H9 (cell line): ENCODE measurements at regions not wholly inside any gene's neighbourhood (a gene's known extent, or its start where the extent isn't known, plus 50 kb on each side); places are given as distances from the start of the nearest gene placed in this dataset.
A peak's percentile ranks its signal among the peaks of the same experiment; 100 is the strongest.

Source experiments
- DNase-seq: peaks from one replicate; pipeline ENCODE4 v3.0.0-alpha.2; 2017
- H2AFZ ChIP-seq: one replicate; pipeline ENCODE4 v1.6.1; 2013; ENCODE audit warnings: mild to moderate bottlenecking, low read length, control low read depth, moderate library complexity
- H2AK5ac ChIP-seq: 2 replicates; pipeline ENCODE4 v1.6.1; 2013; ENCODE audit warnings: low read length, control low read depth, mixed read lengths; ENCODE audit not compliant: insufficient read length
- H2BK120ac ChIP-seq: one replicate; pipeline ENCODE4 v1.6.1; 2013; ENCODE audit warnings: low read depth, mild to moderate bottlenecking, low read length, control low read depth, inconsistent platforms; ENCODE audit not compliant: poor library complexity, severe bottlenecking
- H2BK12ac ChIP-seq: 2 replicates; pipeline ENCODE4 v1.6.1; 2013; ENCODE audit warnings: low read length, control low read depth, mixed read lengths, low read depth; ENCODE audit not compliant: insufficient read length
- H2BK15ac ChIP-seq: 2 replicates; pipeline ENCODE4 v1.6.1; 2013; ENCODE audit warnings: low read depth, low read length, control low read depth
- H2BK20ac ChIP-seq: one replicate; pipeline ENCODE4 v1.6.1; 2013; ENCODE audit warnings: low read depth, mild to moderate bottlenecking, low read length, control low read depth, inconsistent platforms; ENCODE audit not compliant: poor library complexity, severe bottlenecking
- H2BK5ac ChIP-seq: 2 replicates; pipeline ENCODE4 v1.6.1; 2013; ENCODE audit warnings: low read length, control low read depth, mixed read lengths; ENCODE audit not compliant: insufficient read length
- H3K14ac ChIP-seq: 2 replicates; pipeline ENCODE4 v1.6.1; 2013; ENCODE audit warnings: low read length, control low read depth; ENCODE audit not compliant: insufficient read depth
- H3K18ac ChIP-seq: 2 replicates; pipeline ENCODE4 v1.6.1; 2013; ENCODE audit warnings: low read depth, mild to moderate bottlenecking, mixed read lengths, low read length, control low read depth; ENCODE audit not compliant: insufficient read length
- H3K23ac ChIP-seq: 2 replicates; pipeline ENCODE4 v1.6.1; 2013; ENCODE audit warnings: low read length, control low read depth, mixed read lengths, low read depth; ENCODE audit not compliant: insufficient read length
- H3K23me2 ChIP-seq: 2 replicates; pipeline ENCODE4 v1.6.1; 2013; ENCODE audit warnings: low read depth, mild to moderate bottlenecking, mixed read lengths, low read length, control low read depth; ENCODE audit not compliant: insufficient read length, poor library complexity, severe bottlenecking
- H3K27ac ChIP-seq: 2 replicates; pipeline ENCODE4 v1.5.1; 2013; ENCODE audit warnings: low read length, control low read depth, mixed read lengths, low read depth; ENCODE audit not compliant: insufficient read length
- H3K27me3 ChIP-seq: 2 replicates; pipeline ENCODE4 v1.6.1; 2013; ENCODE audit warnings: low read length, control low read depth, inconsistent platforms; ENCODE audit not compliant: insufficient read depth
- H3K4ac ChIP-seq: 2 replicates; pipeline ENCODE4 v1.6.1; 2013; ENCODE audit warnings: low read depth, mild to moderate bottlenecking, control low read depth, inconsistent platforms, low read length, moderate library complexity
- H3K4me1 ChIP-seq: 2 replicates; pipeline ENCODE4 v1.6.1; 2013; ENCODE audit warnings: low read length, control low read depth, inconsistent platforms; ENCODE audit not compliant: insufficient read depth
- H3K4me2 ChIP-seq: 2 replicates; pipeline ENCODE4 v1.6.1; 2013; ENCODE audit warnings: low read length, control low read depth, mixed read lengths; ENCODE audit not compliant: insufficient read length, insufficient read depth
- H3K56ac ChIP-seq: 2 replicates; pipeline ENCODE4 v1.6.1; 2013; ENCODE audit warnings: low read depth, mild to moderate bottlenecking, mixed read lengths, low read length, control low read depth; ENCODE audit not compliant: insufficient read length
- H3K79me1 ChIP-seq: 2 replicates; pipeline ENCODE4 v1.6.1; 2013; ENCODE audit warnings: low read depth, mild to moderate bottlenecking, moderate library complexity, low read length, control low read depth, inconsistent platforms; ENCODE audit not compliant: insufficient read depth, poor library complexity, severe bottlenecking
- H3K79me2 ChIP-seq: 2 replicates; pipeline ENCODE4 v1.6.1; 2013; ENCODE audit warnings: low read length, control low read depth, inconsistent platforms; ENCODE audit not compliant: insufficient read depth
- H3K9ac ChIP-seq: 2 replicates; pipeline ENCODE4 v1.6.1; 2013; ENCODE audit warnings: low read length, control low read depth, mixed read lengths; ENCODE audit not compliant: insufficient read length; ENCODE audit errors: extremely low read depth
- H3K9me3 ChIP-seq: one replicate; pipeline ENCODE4 v1.6.1; 2013; ENCODE audit warnings: low read depth, low read length, inconsistent platforms; ENCODE audit not compliant: control insufficient read depth
- H3T11ph ChIP-seq: one replicate; pipeline ENCODE4 v1.6.1; 2013; ENCODE audit warnings: mild to moderate bottlenecking, low read length, control low read depth, inconsistent platforms
- H4K20me1 ChIP-seq: one replicate; pipeline ENCODE4 v1.6.1; 2013; ENCODE audit not compliant: control insufficient read depth, insufficient read length, insufficient read depth
- H4K5ac ChIP-seq: 2 replicates; pipeline ENCODE4 v1.6.1; 2013; ENCODE audit warnings: low read depth, mild to moderate bottlenecking, mixed read lengths, low read length, control low read depth; ENCODE audit not compliant: insufficient read length
- H4K8ac ChIP-seq: replicated peaks from 2 replicates; pipeline ENCODE4 v1.6.1; 2013; ENCODE audit warnings: low read length, control low read depth, mixed read lengths, low read depth; ENCODE audit not compliant: insufficient read length
- H4K91ac ChIP-seq: 2 replicates; pipeline ENCODE4 v1.6.1; 2013; ENCODE audit warnings: low read depth, mild to moderate bottlenecking, moderate library complexity, mixed read lengths, low read length, control low read depth; ENCODE audit not compliant: insufficient read length
- H3K27ac Mint-ChIP-seq, 3 experiments: 2 replicates in 2 of 3; 3 replicates in 1 of 3; pipeline ENCODE4 v1.8.0; 2020 to 2021; ENCODE audit warnings: mixed read lengths in 3 of 3, mild to moderate bottlenecking in 1 of 3, moderate library complexity in 1 of 3
- H3K27me3 Mint-ChIP-seq: 2 replicates; pipeline ENCODE4 v1.8.0; 2021; ENCODE audit warnings: low read depth, mild to moderate bottlenecking, moderate library complexity, mixed read lengths
- H3K36me3 Mint-ChIP-seq, 3 experiments: 2 replicates in 2 of 3; 3 replicates in 1 of 3; pipeline ENCODE4 v1.8.0; 2020 to 2021; ENCODE audit warnings: low read depth in 3 of 3, mixed read lengths in 3 of 3; ENCODE audit not compliant: insufficient read depth in 1 of 3
- H3K4me1 Mint-ChIP-seq, 2 experiments: 2 replicates each; pipeline ENCODE4 v1.8.0; 2020; ENCODE audit warnings: mixed read lengths in 2 of 2
- H3K4me3 Mint-ChIP-seq, 2 experiments: 2 replicates in 1 of 2; 3 replicates in 1 of 2; pipeline ENCODE4 v1.8.0; 2020 to 2021; ENCODE audit warnings: mild to moderate bottlenecking in 2 of 2, mixed read lengths in 2 of 2, moderate library complexity in 1 of 2
- H3K9me3 Mint-ChIP-seq, 2 experiments: 2 replicates in 1 of 2; 3 replicates in 1 of 2; pipeline ENCODE4 v1.8.0; 2020; ENCODE audit warnings: mild to moderate bottlenecking in 2 of 2, mixed read lengths in 2 of 2, moderate library complexity in 1 of 2
- WGBS: extraction: QIAGEN DNeasy Blood & Tissue Kit; methylation state at CpG from one replicate; pipeline ENCODE4 v1.1.7; 2013; ENCODE audit warnings: missing lambda C conversion rate, low lambda C conversion rate, mixed read lengths; ENCODE audit not compliant: insufficient read length; ENCODE audit errors: extremely low coverage; 5-methylcytosine and 5-hydroxymethylcytosine counted together
- TF ChIP-seq, protein P1 (sequence below): fragments of 200-600 bp; sonication (generic); conservative IDR thresholded peaks from 3 replicates; pipeline ENCODE4 v1.8.0; 2021; ENCODE audit warnings: antibody characterized with exemption, mild to moderate bottlenecking

DNA sequence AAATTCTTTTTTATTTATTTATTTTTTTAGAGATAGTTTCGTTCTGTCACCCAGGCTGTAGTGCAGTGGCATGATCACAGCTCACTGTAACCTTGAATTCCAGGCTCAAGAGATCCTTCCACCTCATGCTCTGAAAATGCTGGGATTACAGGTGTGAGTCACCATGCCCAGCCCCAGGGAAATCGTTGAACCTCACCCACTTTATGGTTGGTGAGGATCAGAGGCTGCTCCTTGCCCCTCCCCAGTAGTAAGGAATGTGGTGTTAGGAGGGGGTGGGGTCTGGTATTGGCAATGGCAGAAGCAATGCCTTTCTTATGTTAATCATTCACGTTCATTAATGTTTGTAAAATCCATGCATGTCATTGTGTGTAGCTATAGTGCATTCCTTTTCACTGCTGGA is 161.9 kb downstream of the SUCLG1 start:
- H2BK15ac ChIP-seq = no peak overlapping the region
- no peak overlapping the region for H2AK5ac ChIP-seq
- H4K8ac ChIP-seq = no peak overlapping the region
- H3K27me3 ChIP-seq = no peaks in the 10 kb centered on the region
- no peaks in the 10 kb centered on the region for H3K23me2 ChIP-seq
- no peak overlapping the region for H4K91ac ChIP-seq
- no peak overlapping the region for H2BK12ac ChIP-seq
- H3T11ph ChIP-seq = no peak overlapping the region
- peaks cover 0 to 3% (median 0%) of the 10 kb centered on the region in 3 experiments; a peak in 1 of 7 replicates for H3K36me3 Mint-ChIP-seq
- no peak overlapping the region for H2BK20ac ChIP-seq
- H3K4me1 Mint-ChIP-seq = peaks cover 24 to 26% of the 10 kb centered on the region in 2 experiments
- H3K56ac ChIP-seq = no peak overlapping the region
- H4K20me1 ChIP-seq = no peaks in the 10 kb centered on the region
- H3K27me3 Mint-ChIP-seq = no peaks in the 10 kb centered on the region
- no peak overlapping the region for H3K14ac ChIP-seq
- no peaks in the 10 kb centered on the region for H3K9me3 ChIP-seq
- TF ChIP-seq, protein P1, sequence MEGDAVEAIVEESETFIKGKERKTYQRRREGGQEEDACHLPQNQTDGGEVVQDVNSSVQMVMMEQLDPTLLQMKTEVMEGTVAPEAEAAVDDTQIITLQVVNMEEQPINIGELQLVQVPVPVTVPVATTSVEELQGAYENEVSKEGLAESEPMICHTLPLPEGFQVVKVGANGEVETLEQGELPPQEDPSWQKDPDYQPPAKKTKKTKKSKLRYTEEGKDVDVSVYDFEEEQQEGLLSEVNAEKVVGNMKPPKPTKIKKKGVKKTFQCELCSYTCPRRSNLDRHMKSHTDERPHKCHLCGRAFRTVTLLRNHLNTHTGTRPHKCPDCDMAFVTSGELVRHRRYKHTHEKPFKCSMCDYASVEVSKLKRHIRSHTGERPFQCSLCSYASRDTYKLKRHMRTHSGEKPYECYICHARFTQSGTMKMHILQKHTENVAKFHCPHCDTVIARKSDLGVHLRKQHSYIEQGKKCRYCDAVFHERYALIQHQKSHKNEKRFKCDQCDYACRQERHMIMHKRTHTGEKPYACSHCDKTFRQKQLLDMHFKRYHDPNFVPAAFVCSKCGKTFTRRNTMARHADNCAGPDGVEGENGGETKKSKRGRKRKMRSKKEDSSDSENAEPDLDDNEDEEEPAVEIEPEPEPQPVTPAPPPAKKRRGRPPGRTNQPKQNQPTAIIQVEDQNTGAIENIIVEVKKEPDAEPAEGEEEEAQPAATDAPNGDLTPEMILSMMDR = no peak
- 0 out of 2 replicates have a peak, but pooled peaks cover 4% of the 10 kb centered on the region for H3K4me1 ChIP-seq
- H2AFZ ChIP-seq = no peak overlapping the region
- no peak overlapping the region for H3K4me3 Mint-ChIP-seq
- H3K27ac ChIP-seq = no peak overlapping the region
- H3K9ac ChIP-seq = no peak overlapping the region
- no peak overlapping the region for H3K23ac ChIP-seq
- WGBS = no CpG with 5 or more reads among the region's 3 CpGs
- no peak overlapping the region for H3K18ac ChIP-seq
- H3K9me3 Mint-ChIP-seq = no peaks in the 10 kb centered on the region; a peak in 1 of 5 replicates
- H2BK5ac ChIP-seq = no peak overlapping the region
- H3K27ac Mint-ChIP-seq = no peak overlapping the region; a peak in 1 of 7 replicates
- H4K5ac ChIP-seq = no peak overlapping the region
- no peaks in the 10 kb centered on the region for H3K79me1 ChIP-seq
- H3K4ac ChIP-seq = no peak overlapping the region
- no peak overlapping the region for H3K4me2 ChIP-seq
- H3K79me2 ChIP-seq = no peaks in the 10 kb centered on the region
- no peak overlapping the region for H2BK120ac ChIP-seq
- peak; percentile 41 for DNase-seq
